NCI-H460 (cell line): ENCODE measurements at regions not wholly inside any gene's neighbourhood (a gene's known extent, or its start where the extent isn't known, plus 50 kb on each side); places are given as distances from the start of the nearest gene placed in this dataset.
A peak's percentile ranks its signal among the peaks of the same experiment; 100 is the strongest.
"Not testable (repeated sequence)": the region's sequence is repeated elsewhere in the genome, so short reads cannot be mapped to it uniquely, and the experiment has no call there.

Experiments
- DNase-seq: peaks from one replicate; pipeline ENCODE4 v3.0.0-alpha.2; 2016; ENCODE audit warnings: low read depth; ENCODE audit errors: extremely low read depth

DNA sequence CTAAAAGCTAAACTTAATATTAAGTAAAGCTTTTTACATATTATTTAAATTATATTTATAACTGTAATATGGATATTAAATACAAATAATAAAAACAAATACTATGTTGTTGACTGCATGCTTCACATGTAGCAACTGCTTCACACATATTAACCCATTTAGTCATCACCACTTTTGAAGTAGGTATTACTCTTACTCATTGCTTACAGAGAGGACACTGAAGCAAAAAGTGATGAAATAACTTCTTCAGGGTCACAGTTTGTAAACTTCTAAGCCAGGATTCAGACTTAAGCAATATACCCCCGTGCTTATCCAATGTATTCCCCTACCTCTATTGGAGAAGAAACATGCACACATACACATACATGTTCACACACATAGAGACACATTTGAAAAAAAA, 166.6 kb downstream of the DKK2 start:
- no peak for DNase-seq

DNA sequence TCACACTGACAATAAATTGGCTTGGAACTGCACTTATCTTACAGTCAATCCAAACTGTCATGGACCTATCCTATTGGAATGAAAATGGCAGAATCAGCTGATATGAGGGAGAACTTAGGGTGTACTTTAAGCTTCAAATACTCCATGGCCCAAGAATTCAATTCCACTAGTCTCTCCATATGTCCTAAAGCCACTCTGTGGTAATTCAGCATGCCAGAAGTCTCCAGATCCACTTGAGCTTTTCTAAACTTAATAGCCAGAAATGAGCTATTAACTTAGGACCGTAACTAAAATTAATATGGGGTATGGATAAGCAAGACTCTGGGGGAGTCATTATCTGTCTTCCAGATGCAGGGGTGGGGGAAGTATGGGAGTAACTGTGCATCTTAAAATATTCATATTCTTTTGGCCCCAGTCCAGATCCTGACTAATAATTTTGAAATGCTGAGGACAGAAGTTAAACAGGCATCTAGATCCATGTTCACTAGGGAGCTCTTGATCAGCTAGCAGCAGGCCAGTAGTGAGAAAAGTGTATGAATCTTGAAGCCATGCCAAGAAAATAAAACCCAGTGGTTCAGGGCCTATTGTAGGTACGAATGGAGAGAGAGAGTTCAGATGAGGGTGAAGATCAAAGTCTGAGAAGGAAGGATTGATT, 167.6 kb downstream of the DKK2 start:
- no peak for DNase-seq

DNA sequence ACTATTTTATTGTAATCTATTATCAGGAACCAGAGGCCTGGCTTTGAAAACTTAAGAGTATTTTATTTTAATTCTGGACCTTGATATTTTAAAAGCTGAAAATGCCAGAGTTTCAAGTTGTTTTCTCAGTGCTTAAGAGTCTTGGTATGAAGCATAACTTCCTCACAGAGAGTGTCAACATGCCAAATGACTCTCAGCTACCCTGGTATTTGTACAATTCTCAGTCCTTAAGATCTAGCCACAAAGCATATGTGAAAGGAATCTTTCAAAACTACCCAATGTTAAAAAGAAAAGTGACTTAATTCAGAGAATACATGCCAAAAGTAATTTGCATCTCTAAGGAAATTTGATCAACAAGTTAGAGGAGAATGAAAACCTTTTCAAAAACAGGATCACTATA, 171.9 kb downstream of the DKK2 start:
- no peak for DNase-seq

DNA sequence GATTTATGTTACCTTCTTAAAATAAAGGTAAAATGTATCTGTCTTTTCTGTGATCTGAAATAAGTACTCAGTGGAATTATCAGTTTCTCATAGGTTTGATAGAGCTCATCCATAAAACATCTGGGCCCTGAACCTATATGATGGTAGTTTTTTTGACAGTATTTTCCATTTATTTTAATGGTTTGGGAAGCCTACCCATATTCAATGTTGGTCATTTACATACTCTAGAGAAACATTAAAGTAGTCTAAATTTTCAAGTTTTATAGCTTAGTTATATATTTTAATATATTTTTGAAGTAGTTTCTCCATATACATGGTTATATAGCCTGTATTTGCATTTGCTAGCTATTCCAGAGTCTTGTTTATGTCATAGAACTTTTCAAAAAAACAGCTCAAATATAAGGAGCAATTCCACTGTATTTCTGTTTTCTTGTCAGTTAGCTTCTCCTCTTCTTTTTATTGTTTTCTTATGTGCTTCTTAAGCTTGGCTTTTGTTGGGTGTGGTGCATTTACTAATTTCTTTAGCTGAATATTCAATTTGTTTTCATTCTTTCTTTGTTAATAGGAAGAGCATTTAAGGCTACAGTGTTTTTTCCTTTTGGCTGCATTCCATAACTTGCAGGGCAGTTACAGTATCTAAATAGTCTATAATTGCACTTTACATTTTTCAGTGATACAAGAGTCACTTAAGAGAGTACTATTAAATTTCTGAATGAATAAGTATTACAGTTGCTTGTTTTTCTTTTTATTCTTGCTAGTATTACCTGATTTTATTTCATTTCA, 181.4 kb downstream of the DKK2 start:
- no peak for DNase-seq

DNA sequence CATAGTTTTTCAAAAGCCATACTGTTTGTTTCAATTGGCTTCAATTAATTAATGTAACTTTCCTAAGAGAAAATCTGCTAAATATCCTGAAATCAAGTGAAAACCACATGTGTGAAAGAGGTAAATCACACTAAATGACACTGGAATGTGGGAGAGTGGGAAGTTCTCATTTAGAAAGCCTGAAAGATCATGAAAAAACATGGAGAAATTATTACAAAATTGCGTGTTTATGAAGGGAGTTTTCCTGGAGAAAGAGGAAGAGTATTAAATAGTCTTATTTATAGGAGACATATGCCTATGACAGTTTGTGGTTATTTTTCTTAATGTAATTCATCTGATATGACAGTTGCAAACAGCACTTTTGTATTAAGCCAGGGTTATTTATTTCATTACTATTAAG, 183.7 kb downstream of the DKK2 start:
- no peak for DNase-seq

DNA sequence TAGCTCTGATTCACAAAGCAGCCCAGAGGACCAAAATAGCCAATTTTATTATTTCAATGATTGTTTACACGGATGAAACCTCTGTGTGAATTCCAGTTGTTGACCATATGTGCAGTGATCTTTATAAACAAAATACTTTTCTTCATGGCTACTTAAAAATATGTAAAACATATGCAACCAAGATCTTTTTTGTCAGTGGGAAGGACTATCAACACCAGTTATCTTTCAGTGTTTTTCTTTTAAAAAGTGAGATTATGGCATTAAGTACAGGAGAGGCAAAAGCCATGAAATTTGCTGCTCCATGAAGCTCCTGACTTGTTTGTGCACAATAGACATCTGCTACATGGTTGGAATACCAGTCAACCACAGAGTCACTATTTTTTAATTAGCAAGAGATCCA, 184.4 kb downstream of the DKK2 start:
- DNase-seq, result no peak

DNA sequence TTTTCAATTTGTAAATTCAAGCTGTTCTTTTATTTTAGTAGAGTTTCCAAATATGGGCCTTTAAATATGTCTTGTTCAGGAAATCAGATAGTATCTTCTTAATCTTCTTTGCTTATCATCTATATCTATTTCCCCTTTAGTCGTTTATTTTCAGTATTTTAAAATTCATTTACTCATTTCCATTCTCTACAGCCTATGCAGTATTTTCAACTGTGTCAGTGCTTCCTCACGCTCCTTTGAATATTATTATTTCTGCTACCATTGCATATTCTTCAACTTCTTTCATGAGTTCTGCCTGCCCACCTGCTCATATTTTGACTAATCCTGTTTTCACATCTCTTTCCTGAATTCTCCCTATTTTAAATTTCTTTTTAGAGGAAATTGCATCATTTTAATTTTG, 185.4 kb downstream of the DKK2 start:
- no peak for DNase-seq

DNA sequence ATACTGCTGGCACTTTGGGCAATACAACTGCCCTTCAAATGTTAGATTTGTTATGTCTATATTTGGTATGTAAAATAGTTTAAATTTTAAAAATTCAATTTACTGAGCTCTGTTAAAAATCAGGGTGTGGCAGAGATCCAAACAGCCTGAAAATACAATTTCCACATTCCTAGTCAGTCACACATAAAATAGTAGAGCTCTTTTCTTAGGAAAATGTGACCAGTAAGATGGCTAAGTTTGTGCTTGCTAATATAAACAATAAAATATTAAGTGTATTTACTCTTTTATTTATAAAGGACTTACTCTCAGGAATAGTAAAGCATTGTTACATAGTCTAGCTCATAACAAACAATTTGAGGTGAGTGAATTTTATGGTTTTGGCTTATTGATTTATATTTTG, 200.2 kb downstream of the DKK2 start:
- DNase-seq, result no peak

DNA sequence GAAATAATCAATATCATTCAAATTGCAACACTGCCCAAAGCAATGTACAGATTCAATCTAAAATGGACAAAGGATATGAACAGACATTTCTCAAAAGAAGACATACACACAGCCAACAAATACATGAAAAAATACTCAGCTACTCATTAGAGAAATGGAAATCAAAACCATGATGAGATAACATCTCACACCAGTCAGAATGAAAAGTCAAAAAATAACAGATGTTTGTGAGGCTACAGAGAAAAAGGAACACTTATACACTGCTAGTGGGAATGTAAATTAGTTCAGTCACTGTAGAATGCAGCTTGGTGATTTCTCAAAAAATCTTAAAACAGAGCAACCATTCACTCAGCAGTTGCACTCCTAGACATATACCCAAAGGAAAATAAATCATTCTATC, 205.2 kb downstream of the DKK2 start:
- no peak for DNase-seq

DNA sequence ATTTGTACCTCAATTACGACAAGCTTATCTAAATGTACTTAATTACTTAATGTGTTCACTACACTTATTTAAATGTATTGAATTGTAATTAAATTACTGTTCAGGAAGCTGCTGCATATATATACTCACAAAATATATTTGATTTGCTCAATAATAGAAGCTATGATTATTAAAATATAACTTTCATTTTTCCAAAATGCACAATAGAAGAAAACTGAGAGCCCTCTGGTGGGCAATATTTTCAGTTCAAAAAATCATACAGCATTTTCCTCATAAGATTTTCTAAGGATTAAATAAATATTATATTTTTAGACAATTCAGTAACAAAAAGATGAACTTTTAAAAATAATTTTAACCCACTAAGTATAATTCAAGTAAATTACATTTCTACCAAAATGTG, 217.3 kb downstream of the DKK2 start:
- DNase-seq, result no peak

DNA sequence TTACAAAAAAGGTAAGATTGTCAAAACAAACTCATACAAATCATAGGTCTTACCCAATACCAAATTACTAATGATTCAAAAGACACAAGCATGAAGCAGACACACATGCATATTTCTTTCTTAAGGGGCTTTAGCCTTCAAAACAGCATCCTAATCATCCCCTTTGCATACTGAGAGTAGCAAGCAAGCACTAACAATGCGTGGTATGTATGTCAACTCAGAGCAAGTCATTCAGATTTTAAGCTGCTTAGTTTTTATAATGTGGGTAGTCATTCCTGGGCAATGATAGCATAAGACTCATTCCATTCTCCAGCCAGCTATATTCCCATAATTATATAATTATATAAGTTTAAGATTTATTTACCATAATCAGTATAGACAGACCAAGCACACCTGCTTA, 219.6 kb downstream of the DKK2 start:
- no peak for DNase-seq

DNA sequence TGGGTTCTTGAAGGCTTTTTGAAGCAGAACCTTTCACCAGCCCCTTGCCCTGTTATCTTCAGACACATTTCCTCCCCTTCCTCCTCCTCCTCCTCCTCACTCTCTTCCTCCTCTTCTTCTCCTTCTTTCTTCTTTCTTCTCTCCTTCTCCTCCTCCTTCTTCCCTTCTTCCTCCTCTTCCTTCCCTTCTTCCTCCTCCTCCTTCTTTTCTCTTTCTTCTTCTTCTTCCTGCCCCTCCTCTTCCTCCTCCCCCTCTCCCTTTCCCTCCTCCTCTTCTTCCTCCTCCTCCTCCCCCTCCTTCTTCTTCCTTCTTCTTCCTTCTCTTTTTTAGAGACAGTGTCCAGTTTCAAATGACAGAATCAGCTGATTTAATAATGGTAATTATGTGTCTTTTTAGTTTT, 226.0 kb downstream of the DKK2 start:
- DNase-seq, result no peak

DNA sequence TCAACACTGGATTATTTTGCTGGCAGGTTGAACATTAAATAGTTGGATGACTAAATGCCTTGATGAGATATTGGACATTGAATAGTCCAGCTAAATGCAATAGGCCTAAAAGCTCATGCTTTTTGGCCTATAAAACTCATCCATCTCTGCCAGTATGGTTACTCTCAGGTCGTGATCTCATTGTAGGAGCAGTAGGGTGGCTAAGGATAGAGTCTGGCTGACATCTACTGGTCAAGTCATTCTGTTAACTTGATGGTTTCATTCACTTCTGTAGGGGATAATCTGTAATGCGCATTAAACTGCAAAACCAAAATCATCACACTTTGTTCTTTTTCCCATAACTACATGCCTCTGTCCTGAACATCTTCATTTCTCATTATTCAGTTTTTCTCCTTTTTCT, 227.0 kb downstream of the DKK2 start:
- peak; percentile 1 for DNase-seq

DNA sequence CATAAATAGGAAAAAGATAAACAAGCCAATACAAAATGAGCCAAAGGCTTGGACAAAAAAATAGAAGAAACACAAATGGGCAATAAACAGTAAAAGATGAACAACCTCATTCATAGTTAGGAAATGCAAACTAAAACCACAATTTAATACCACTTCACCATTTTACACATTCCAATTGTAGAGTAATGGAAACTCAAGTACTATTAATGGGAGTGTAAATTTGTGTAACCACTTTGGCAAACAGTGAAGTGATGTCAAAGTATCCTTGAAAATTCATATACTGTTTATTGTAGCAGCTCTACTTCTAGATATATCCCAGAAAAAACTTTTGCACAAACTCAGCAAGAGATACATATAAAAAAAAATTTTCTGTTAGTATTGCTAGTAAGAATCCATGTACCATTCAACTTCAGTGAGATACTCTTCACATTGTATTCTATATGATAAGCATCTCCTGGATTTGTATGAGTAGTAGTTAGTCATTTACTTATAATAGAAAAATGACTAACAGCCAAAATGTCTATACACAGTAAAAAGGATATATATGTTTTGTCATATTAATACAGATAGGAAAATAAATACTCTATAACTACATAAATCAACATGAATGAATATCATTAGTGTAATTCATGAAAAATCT, 229.8 kb downstream of the DKK2 start:
- no peak for DNase-seq

DNA sequence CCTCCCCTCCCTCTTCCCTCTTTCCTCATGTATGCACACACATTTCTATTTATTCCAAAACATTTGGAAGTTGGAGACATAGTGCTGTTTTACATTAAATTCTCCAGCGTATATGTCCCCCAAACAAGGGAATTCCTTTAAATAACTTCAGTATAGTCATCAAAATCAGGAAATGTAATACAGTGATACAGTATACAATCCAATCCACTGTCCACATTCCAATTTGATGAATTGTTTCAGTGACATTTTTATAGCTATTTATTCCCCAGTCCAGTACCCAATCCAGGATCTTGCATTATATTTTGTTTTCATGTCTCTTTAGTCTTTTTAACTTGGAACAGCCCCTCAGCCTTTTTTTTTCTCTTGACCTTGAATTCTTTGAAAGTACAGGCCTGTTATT, 233.0 kb downstream of the DKK2 start:
- DNase-seq, result no peak

DNA sequence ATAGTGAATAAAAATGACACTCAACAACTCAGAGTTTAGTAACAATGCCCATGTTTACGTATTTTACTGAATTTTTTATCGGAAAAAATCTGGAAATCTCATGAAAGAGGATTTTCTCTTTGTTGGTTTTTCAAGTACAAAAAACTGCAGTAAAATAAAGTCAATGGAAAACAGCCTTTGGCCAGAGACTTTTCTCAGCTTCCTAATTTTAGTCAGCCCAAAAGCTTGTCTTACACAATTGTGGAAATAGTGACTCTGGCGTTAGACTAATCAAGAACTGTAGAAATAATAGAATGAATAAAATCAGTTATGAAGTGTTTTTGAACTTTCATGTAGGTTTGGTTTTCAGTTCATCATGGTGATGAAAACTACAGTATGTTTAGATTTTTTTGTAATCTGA, 234.7 kb downstream of the DKK2 start:
- DNase-seq, result no peak

DNA sequence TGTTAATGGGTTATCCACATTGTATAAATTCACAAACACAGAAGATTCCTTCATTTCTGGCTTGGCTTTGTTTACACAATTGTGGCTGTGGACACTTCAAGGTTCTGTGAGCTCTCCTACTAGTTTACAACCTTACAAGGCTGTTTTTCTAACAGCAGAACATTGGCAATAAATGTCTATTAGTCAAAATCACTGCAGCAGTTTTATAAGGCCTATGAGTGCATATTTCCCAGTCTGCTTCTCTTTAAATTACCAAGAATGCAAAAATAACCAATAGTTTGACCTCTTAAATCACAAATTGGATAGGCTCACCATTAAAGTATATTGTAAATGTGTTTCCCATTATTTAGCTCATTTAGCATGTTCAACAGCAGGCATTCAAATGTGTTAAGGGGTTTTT, 239.2 kb downstream of the DKK2 start:
- DNase-seq, result no peak

DNA sequence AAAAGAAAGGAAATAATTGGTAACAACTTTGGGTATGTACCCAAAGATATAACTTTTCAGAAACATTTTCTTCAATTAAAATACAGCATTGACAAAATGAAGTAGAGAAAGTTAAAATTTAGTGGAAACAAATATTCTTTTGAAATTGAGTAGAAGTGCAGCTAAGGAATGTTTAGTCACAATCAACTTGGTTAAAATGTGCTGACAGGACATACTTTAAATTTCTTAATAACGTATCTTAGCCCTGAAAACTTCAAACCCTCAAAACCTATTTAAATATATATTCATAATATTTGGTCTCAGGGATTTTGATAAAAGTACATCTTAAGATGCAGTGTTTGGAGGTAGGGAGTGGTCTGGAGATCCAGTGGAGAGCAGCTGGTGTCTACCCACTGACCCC, 240.8 kb downstream of the DKK2 start:
- no peak for DNase-seq

DNA sequence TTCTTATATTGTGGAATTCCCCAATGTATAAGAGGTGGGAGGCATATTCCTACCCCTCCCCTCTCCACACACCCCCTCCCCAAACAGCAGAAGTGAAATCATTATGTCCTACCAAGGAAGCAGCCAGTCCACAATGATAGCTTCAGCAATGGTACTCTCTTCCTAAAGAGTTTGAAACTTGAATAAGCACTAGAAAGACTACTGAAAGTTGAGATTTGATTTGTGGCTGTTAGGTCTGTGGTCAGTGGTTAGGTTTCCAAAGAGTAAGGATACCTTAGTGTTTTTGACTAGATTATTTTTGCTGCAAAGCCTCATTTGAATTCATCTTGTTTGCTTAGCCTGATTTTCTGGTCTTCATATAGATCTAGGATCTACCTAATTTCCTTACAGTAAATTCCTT, 242.2 kb downstream of the DKK2 start:
- DNase-seq, result no peak

DNA sequence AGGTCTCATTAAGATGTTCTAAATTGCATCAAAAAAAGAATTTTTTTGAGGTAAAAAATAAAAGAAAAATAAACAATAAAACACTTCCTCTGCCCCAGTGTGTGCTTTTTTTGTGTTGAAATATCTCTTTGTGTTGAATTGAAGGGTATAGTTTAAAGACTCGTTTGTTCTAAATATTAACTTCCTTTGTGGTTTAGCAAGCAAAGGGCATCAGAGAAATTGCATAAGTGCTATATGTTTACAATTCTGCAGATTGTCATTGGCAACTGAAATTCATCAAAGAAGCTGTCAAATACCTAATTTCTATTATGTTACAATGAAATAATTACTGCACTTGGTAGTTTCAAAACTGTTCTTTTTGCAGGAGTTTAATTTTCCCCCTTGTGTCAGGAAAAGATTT, 260.5 kb downstream of the DKK2 start:
- no peak for DNase-seq

DNA sequence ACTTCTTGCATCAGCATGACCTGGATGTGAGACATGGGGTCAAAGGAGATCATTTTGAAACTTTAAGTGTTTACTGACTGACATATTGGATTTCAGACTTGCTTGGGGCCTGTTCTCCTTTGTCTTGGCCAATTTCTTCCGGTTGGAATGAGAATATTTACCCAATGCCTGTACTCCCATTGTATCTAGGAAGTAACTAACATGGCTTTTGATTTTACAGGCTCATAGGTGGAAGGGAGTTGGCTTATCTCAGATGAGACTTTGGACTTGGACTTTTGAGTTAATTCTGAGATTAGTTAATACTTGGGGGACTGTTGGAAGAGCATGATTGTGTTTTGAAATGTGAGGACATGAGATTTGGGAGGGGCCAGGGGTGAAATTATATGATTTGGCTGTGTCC, 262.1 kb downstream of the DKK2 start:
- not testable (repeated sequence) for DNase-seq
